GM12892 (cell line): ENCODE measurements at regions not wholly inside any gene's neighbourhood (a gene's known extent, or its start where the extent isn't known, plus 50 kb on each side); places are given as distances from the start of the nearest gene placed in this dataset.

Experiments used
- POLR2A ChIP-seq: IDR thresholded peaks from 2 replicates; pipeline ENCODE4 v1.6.1; 2011; ENCODE audit warnings: low read depth, low read length, control low read depth
- POLR2AphosphoS5 ChIP-seq: IDR thresholded peaks from 2 replicates; pipeline ENCODE4 v1.6.1; 2011; ENCODE audit warnings: low read depth, low read length, control low read depth

DNA sequence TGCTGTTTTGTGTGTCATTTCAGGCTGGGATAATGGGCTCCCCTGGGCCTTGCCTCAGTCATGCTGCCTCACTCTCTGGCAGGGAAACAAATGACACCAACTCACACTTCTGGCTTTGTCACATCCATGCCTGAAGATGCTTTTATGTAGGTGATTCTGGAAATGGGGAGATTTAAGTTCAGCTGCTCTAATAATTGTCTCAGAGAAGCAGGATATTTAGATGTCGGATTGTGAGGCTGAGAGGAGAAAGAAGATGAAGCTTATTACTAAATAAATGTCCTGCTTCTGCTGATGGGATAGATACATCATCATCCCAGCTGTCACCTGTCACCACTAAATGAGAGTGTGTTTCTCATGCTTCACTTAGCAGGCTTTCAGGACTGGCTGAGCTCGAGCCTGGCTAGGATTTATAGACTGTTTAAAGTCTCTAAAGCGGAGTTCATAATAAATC is 480.2 kb upstream of the SPTLC3 start:
- TF ChIP-seq POLR2A (no peak), POLR2AphosphoS5 (no peak)
